H9 (cell line): ENCODE measurements at regions not wholly inside any gene's neighbourhood (a gene's known extent, or its start where the extent isn't known, plus 50 kb on each side); places are given as distances from the start of the nearest gene placed in this dataset.

Experiments
- DNase-seq: peaks from one replicate; pipeline ENCODE4 v3.0.0-alpha.2; 2017
- H2AFZ ChIP-seq: one replicate; pipeline ENCODE4 v1.6.1; 2013; ENCODE audit warnings: mild to moderate bottlenecking, low read length, control low read depth, moderate library complexity
- H2AK5ac ChIP-seq: 2 replicates; pipeline ENCODE4 v1.6.1; 2013; ENCODE audit warnings: low read length, control low read depth, mixed read lengths; ENCODE audit not compliant: insufficient read length
- H2BK120ac ChIP-seq: one replicate; pipeline ENCODE4 v1.6.1; 2013; ENCODE audit warnings: low read depth, mild to moderate bottlenecking, low read length, control low read depth, inconsistent platforms; ENCODE audit not compliant: poor library complexity, severe bottlenecking
- H2BK12ac ChIP-seq: 2 replicates; pipeline ENCODE4 v1.6.1; 2013; ENCODE audit warnings: low read length, control low read depth, mixed read lengths, low read depth; ENCODE audit not compliant: insufficient read length
- H2BK15ac ChIP-seq: 2 replicates; pipeline ENCODE4 v1.6.1; 2013; ENCODE audit warnings: low read depth, low read length, control low read depth
- H2BK20ac ChIP-seq: one replicate; pipeline ENCODE4 v1.6.1; 2013; ENCODE audit warnings: low read depth, mild to moderate bottlenecking, low read length, control low read depth, inconsistent platforms; ENCODE audit not compliant: poor library complexity, severe bottlenecking
- H2BK5ac ChIP-seq: 2 replicates; pipeline ENCODE4 v1.6.1; 2013; ENCODE audit warnings: low read length, control low read depth, mixed read lengths; ENCODE audit not compliant: insufficient read length
- H3K14ac ChIP-seq: 2 replicates; pipeline ENCODE4 v1.6.1; 2013; ENCODE audit warnings: low read length, control low read depth; ENCODE audit not compliant: insufficient read depth
- H3K18ac ChIP-seq: 2 replicates; pipeline ENCODE4 v1.6.1; 2013; ENCODE audit warnings: low read depth, mild to moderate bottlenecking, mixed read lengths, low read length, control low read depth; ENCODE audit not compliant: insufficient read length
- H3K23ac ChIP-seq: 2 replicates; pipeline ENCODE4 v1.6.1; 2013; ENCODE audit warnings: low read length, control low read depth, mixed read lengths, low read depth; ENCODE audit not compliant: insufficient read length
- H3K23me2 ChIP-seq: 2 replicates; pipeline ENCODE4 v1.6.1; 2013; ENCODE audit warnings: low read depth, mild to moderate bottlenecking, mixed read lengths, low read length, control low read depth; ENCODE audit not compliant: insufficient read length, poor library complexity, severe bottlenecking
- H3K27ac ChIP-seq: 2 replicates; pipeline ENCODE4 v1.5.1; 2013; ENCODE audit warnings: low read length, control low read depth, mixed read lengths, low read depth; ENCODE audit not compliant: insufficient read length
- H3K27me3 ChIP-seq: 2 replicates; pipeline ENCODE4 v1.6.1; 2013; ENCODE audit warnings: low read length, control low read depth, inconsistent platforms; ENCODE audit not compliant: insufficient read depth
- H3K4ac ChIP-seq: 2 replicates; pipeline ENCODE4 v1.6.1; 2013; ENCODE audit warnings: low read depth, mild to moderate bottlenecking, control low read depth, inconsistent platforms, low read length, moderate library complexity
- H3K4me1 ChIP-seq: 2 replicates; pipeline ENCODE4 v1.6.1; 2013; ENCODE audit warnings: low read length, control low read depth, inconsistent platforms; ENCODE audit not compliant: insufficient read depth
- H3K4me2 ChIP-seq: 2 replicates; pipeline ENCODE4 v1.6.1; 2013; ENCODE audit warnings: low read length, control low read depth, mixed read lengths; ENCODE audit not compliant: insufficient read length, insufficient read depth
- H3K56ac ChIP-seq: 2 replicates; pipeline ENCODE4 v1.6.1; 2013; ENCODE audit warnings: low read depth, mild to moderate bottlenecking, mixed read lengths, low read length, control low read depth; ENCODE audit not compliant: insufficient read length
- H3K79me1 ChIP-seq: 2 replicates; pipeline ENCODE4 v1.6.1; 2013; ENCODE audit warnings: low read depth, mild to moderate bottlenecking, moderate library complexity, low read length, control low read depth, inconsistent platforms; ENCODE audit not compliant: insufficient read depth, poor library complexity, severe bottlenecking
- H3K79me2 ChIP-seq: 2 replicates; pipeline ENCODE4 v1.6.1; 2013; ENCODE audit warnings: low read length, control low read depth, inconsistent platforms; ENCODE audit not compliant: insufficient read depth
- H3K9ac ChIP-seq: 2 replicates; pipeline ENCODE4 v1.6.1; 2013; ENCODE audit warnings: low read length, control low read depth, mixed read lengths; ENCODE audit not compliant: insufficient read length; ENCODE audit errors: extremely low read depth
- H3K9me3 ChIP-seq: one replicate; pipeline ENCODE4 v1.6.1; 2013; ENCODE audit warnings: low read depth, low read length, inconsistent platforms; ENCODE audit not compliant: control insufficient read depth
- H3T11ph ChIP-seq: one replicate; pipeline ENCODE4 v1.6.1; 2013; ENCODE audit warnings: mild to moderate bottlenecking, low read length, control low read depth, inconsistent platforms
- H4K20me1 ChIP-seq: one replicate; pipeline ENCODE4 v1.6.1; 2013; ENCODE audit not compliant: control insufficient read depth, insufficient read length, insufficient read depth
- H4K5ac ChIP-seq: 2 replicates; pipeline ENCODE4 v1.6.1; 2013; ENCODE audit warnings: low read depth, mild to moderate bottlenecking, mixed read lengths, low read length, control low read depth; ENCODE audit not compliant: insufficient read length
- H4K8ac ChIP-seq: replicated peaks from 2 replicates; pipeline ENCODE4 v1.6.1; 2013; ENCODE audit warnings: low read length, control low read depth, mixed read lengths, low read depth; ENCODE audit not compliant: insufficient read length
- H4K91ac ChIP-seq: 2 replicates; pipeline ENCODE4 v1.6.1; 2013; ENCODE audit warnings: low read depth, mild to moderate bottlenecking, moderate library complexity, mixed read lengths, low read length, control low read depth; ENCODE audit not compliant: insufficient read length
- H3K27ac Mint-ChIP-seq, 3 experiments: 2 replicates in 2 of 3; 3 replicates in 1 of 3; pipeline ENCODE4 v1.8.0; 2020 to 2021; ENCODE audit warnings: mixed read lengths in 3 of 3, mild to moderate bottlenecking in 1 of 3, moderate library complexity in 1 of 3
- H3K27me3 Mint-ChIP-seq: 2 replicates; pipeline ENCODE4 v1.8.0; 2021; ENCODE audit warnings: low read depth, mild to moderate bottlenecking, moderate library complexity, mixed read lengths
- H3K36me3 Mint-ChIP-seq, 3 experiments: 2 replicates in 2 of 3; 3 replicates in 1 of 3; pipeline ENCODE4 v1.8.0; 2020 to 2021; ENCODE audit warnings: low read depth in 3 of 3, mixed read lengths in 3 of 3; ENCODE audit not compliant: insufficient read depth in 1 of 3
- H3K4me1 Mint-ChIP-seq, 2 experiments: 2 replicates each; pipeline ENCODE4 v1.8.0; 2020; ENCODE audit warnings: mixed read lengths in 2 of 2
- H3K4me3 Mint-ChIP-seq, 2 experiments: 2 replicates in 1 of 2; 3 replicates in 1 of 2; pipeline ENCODE4 v1.8.0; 2020 to 2021; ENCODE audit warnings: mild to moderate bottlenecking in 2 of 2, mixed read lengths in 2 of 2, moderate library complexity in 1 of 2
- H3K9me3 Mint-ChIP-seq, 2 experiments: 2 replicates in 1 of 2; 3 replicates in 1 of 2; pipeline ENCODE4 v1.8.0; 2020; ENCODE audit warnings: mild to moderate bottlenecking in 2 of 2, mixed read lengths in 2 of 2, moderate library complexity in 1 of 2
- CTCF ChIP-seq: fragments of 200-600 bp; sonication (generic); conservative IDR thresholded peaks from 3 replicates; pipeline ENCODE4 v1.8.0; 2021; ENCODE audit warnings: antibody characterized with exemption, mild to moderate bottlenecking
- whole genome bisulfite sequencing: extraction: QIAGEN DNeasy Blood & Tissue Kit; methylation state at CpG from one replicate; pipeline ENCODE4 v1.1.7; 2013; ENCODE audit warnings: missing lambda C conversion rate, low lambda C conversion rate, mixed read lengths; ENCODE audit not compliant: insufficient read length; ENCODE audit errors: extremely low coverage; 5-methylcytosine and 5-hydroxymethylcytosine counted together

DNA sequence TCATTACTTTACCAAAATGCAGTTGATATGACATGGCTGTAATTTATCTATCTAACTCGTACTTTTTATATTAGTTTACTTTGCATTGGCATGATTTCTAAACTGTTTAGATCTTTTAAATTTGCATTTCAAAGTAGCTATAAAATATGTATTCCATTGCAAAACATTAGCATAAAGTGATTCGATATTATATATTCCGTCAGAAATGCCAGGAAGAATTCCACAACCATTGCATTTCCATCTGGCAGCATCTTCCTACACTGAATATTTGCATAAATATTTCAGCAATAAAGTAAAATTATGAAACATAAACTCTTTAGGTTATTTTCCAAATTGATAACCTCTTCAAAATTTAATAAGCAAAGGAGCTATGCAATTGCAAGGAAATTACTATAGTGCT is 546.6 kb downstream of the MFSD1 start:
- TF ChIP-seq CTCF = no peak

More for the DNA sequence above, 546.6 kb downstream of the MFSD1 start:
- Histone ChIP-seq H3K4ac (no peak overlapping the region), H3K79me2 (no peaks in the 10 kb centered on the region), H3K56ac (no peak overlapping the region), H2AFZ (no peak overlapping the region), H3K27me3 (no peaks in the 10 kb centered on the region), H4K20me1 (no peaks in the 10 kb centered on the region), H3T11ph (no peak overlapping the region), H3K14ac (no peak overlapping the region), H3K4me1 (no peaks in the 10 kb centered on the region), H2BK5ac (no peak overlapping the region), H2BK12ac (no peak overlapping the region), H3K18ac (no peak overlapping the region), H3K9me3 (no peaks in the 10 kb centered on the region), H2AK5ac (no peak overlapping the region), H4K5ac (no peak overlapping the region), H3K9ac (no peak overlapping the region), H2BK15ac (no peak overlapping the region), H2BK20ac (no peak overlapping the region), H4K8ac (no peak overlapping the region), H2BK120ac (no peak overlapping the region), H3K4me2 (no peak overlapping the region), H3K23me2 (no peaks in the 10 kb centered on the region), H4K91ac (no peak overlapping the region), H3K23ac (no peak overlapping the region), H3K79me1 (no peaks in the 10 kb centered on the region), H3K27ac (no peak overlapping the region)
- WGBS = no CpG with 5 or more reads among the region's 3 CpGs
- no peak for DNase-seq
- Mint-ChIP-seq H3K27me3 (peaks cover under 1% of the 10 kb centered on the region; the same call in 1 of the 2 replicates), H3K9me3 (no peaks in the 10 kb centered on the region), H3K4me1 (no peaks in the 10 kb centered on the region), H3K4me3 (no peak overlapping the region), H3K36me3 (no peaks in the 10 kb centered on the region), H3K27ac (no peak overlapping the region)
